GM06990 (cell line): ENCODE measurements at regions not wholly inside any gene's neighbourhood (a gene's known extent, or its start where the extent isn't known, plus 50 kb on each side); places are given as distances from the start of the nearest gene placed in this dataset.

Experiments
- DNase-seq: peaks from one replicate; pipeline ENCODE4 v3.0.0-alpha.2; 2011; ENCODE audit not compliant: insufficient read length; ENCODE audit errors: extremely low read depth
- H3K27me3 ChIP-seq: replicated peaks from 2 replicates; pipeline ENCODE4 v1.6.0; 2011; ENCODE audit warnings: low read length; ENCODE audit not compliant: control insufficient read depth, insufficient read depth
- H3K36me3 ChIP-seq: 2 replicates; pipeline ENCODE4 v1.5.1; 2011; ENCODE audit warnings: low read length; ENCODE audit not compliant: control insufficient read depth, insufficient read depth
- H3K4me3 ChIP-seq: replicated peaks from 2 replicates; pipeline ENCODE4 v1.5.1; 2011; ENCODE audit warnings: low read depth, mild to moderate bottlenecking, control low read depth, low read length
- TF ChIP-seq, protein P1 (sequence below): IDR thresholded peaks from 2 replicates; pipeline ENCODE4 v1.5.1; 2011; ENCODE audit warnings: low read length, control low read depth, mild to moderate bottlenecking, inconsistent platforms; ENCODE audit not compliant: insufficient read depth, poor library complexity, severe bottlenecking

DNA sequence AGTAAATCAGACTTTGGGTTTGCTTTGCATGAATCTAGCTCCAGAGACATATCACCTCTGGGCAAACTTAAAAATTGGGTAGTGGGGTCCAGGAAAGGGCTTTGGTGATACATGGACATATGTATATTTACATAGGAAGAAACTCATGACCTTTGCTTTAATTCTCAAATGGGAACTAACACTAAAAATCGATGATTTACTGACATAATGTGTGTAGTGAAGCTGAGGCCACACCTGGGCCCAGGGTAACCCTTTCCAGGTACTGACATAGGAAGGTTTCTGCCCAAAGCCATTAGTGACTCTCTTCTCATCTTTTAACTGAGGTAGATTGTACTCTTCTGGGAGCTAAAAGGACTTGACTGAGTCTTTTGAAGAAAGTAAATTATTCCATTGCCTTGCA lies 411.2 kb upstream of the TBL1XR1 start:
- Histone ChIP-seq H3K36me3 (no peaks in the 10 kb centered on the region), H3K4me3 (no peak overlapping the region), H3K27me3 (no peaks in the 10 kb centered on the region)
- DNase-seq, result no peak
- TF ChIP-seq, protein P1, sequence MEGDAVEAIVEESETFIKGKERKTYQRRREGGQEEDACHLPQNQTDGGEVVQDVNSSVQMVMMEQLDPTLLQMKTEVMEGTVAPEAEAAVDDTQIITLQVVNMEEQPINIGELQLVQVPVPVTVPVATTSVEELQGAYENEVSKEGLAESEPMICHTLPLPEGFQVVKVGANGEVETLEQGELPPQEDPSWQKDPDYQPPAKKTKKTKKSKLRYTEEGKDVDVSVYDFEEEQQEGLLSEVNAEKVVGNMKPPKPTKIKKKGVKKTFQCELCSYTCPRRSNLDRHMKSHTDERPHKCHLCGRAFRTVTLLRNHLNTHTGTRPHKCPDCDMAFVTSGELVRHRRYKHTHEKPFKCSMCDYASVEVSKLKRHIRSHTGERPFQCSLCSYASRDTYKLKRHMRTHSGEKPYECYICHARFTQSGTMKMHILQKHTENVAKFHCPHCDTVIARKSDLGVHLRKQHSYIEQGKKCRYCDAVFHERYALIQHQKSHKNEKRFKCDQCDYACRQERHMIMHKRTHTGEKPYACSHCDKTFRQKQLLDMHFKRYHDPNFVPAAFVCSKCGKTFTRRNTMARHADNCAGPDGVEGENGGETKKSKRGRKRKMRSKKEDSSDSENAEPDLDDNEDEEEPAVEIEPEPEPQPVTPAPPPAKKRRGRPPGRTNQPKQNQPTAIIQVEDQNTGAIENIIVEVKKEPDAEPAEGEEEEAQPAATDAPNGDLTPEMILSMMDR, result no peak

DNA sequence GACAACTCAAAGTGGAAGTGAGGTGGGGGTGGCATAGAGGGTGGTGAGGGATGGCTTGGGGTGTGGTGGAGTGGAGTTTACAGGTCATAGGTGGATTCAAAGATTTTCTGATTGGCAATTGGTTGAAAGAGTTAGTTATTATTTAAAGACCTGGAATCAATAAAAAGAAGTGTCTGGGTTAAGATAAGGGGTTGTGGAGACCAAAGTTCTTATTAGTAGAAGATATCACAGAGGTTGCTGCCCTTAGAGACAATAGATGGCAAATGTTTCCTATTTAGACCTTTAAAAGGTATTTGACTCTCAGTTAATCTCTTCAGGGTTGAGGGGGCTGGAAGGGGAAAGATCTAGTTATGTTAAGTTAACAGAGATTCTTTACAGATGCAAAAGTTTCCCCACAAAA lies 412.3 kb upstream of the TBL1XR1 start:
- TF ChIP-seq, protein P1, result no peak
- DNase-seq, result no peak

DNA sequence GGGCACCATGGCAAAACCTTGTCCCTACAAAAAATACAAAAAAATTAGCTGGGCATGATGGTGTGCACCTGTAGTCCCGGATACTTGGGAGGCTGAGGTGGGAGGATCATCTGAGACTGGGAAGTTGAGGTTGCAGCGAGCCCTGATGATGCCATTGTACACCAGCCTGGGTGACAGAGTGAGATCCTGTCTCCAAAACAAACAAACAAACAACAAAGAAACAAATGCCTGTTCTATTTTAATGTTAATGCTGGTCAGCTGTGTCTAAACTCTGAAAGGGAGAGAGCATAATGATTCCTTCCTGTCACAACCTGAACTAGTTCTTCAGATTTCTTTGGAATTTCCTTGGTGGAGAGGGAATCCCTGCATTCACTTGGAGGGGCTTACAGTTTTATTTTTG lies 413.0 kb upstream of the TBL1XR1 start:
- DNase-seq, result no peak
- H3K4me3 ChIP-seq, result no peak overlapping the region
- H3K27me3 ChIP-seq, result no peaks in the 10 kb centered on the region
- H3K36me3 ChIP-seq, result no peaks in the 10 kb centered on the region
- TF ChIP-seq, protein P1, result no peak

More for the DNA sequence above, 412.3 kb upstream of the TBL1XR1 start:
- Histone ChIP-seq H3K27me3 (no peaks in the 10 kb centered on the region), H3K36me3 (no peaks in the 10 kb centered on the region), H3K4me3 (no peak overlapping the region)

DNA sequence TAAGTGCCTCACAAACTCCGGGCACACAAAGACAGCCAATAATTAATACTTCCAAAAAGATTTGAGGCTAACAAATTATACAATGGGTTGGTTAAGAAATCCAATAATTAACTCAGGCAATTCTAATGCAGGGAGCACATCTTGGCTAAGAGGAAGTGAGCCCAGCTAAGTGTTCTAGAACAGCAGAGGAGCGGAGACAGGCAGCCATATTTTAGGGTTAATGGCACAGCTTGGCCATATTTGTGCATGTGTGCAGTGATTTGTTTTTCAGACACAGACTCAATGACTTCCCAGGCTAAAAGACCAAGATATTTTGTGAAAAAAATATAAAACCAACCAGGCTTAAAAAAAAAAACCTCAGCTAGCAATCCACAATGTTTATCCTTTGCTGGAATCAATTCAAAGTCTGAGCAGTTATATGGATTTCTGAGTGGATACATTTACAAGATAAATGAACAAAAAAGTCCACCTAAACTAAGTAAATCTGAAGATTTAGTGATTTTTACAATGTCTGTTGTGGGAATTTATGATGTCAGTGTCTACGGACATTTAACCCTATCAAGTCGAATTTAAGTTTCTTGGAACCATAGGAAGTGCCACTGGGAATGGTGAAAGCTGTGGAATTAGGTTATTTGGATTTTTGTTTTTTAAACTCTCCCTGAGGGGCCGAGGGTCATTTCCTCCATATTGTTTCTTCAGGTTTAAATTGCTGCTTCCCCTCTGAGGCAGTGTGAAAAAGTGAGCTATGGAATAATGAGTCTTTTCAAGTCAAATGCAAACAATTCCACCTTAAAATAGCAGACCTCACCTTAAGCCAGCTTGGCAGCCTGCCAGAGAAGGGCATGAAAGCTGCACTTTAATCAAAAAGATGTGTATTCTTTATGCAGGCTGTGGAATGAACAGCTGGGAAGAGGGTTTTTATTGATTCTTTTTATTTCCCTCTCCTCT lies 413.7 kb upstream of the TBL1XR1 start:
- no peaks in the 10 kb centered on the region for H3K36me3 ChIP-seq
- no peak overlapping the region for H3K4me3 ChIP-seq
- TF ChIP-seq, protein P1, result no peak
- H3K27me3 ChIP-seq, result no peaks in the 10 kb centered on the region
- DNase-seq, result no peak

DNA sequence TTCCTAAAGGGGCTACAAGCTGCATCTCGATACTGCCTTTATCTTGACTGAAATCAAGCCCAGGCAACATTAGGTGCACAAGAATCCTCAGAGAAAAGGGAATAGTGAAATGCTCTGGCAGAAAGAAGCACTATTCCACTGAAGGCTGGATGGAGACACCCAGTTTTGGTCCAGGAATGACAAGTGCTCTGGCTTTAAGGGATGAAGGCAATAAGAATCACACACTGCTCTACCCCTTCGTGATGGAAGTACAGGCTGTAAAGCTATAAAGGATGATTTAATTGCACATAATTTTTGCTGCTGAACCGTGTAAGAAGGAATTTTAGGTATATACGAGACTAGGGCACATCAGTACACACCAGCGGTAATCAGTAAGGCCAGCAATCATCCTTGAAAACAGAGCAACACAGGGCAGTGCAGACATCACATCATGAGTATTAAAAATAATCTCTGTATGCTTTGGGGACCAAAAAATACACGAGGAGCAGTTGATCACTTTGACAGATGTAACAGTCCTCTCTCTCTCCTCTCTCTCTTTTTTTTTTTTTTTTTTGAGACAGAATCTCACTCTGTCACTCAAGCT lies 414.6 kb upstream of the TBL1XR1 start:
- Histone ChIP-seq H3K36me3 (no peaks in the 10 kb centered on the region), H3K4me3 (no peak overlapping the region), H3K27me3 (no peaks in the 10 kb centered on the region)
- no peak for DNase-seq
- TF ChIP-seq, protein P1, result no peak
